Lower lobe of right lung (tissue), 2 donors: ENCODE measurements at regions not wholly inside any gene's neighbourhood (a gene's known extent, or its start where the extent isn't known, plus 50 kb on each side); places are given as distances from the start of the nearest gene placed in this dataset.

Experiments
- ATAC-seq, 2 donors: fragments of 200-7000 bp; cut with Tn5 transposase; one replicate each; pipeline ENCODE4 v1.9.1; 2020 to 2022; ENCODE audit warnings: mild to moderate bottlenecking in 2 of 2, moderate library complexity in 2 of 2
- DNase-seq: peaks from one replicate; pipeline ENCODE4 v3.0.0-alpha.2; 2020
- H3K27ac ChIP-seq: fragments of 200-600 bp; one replicate; pipeline ENCODE4 v1.8.0; 2022
- H3K27me3 ChIP-seq: fragments of 200-600 bp; one replicate; pipeline ENCODE4 v1.8.0; 2022; ENCODE audit warnings: low read depth
- H3K36me3 ChIP-seq: fragments of 200-600 bp; one replicate; pipeline ENCODE4 v1.8.0; 2022; ENCODE audit warnings: mild to moderate bottlenecking
- H3K4me1 ChIP-seq: fragments of 200-600 bp; one replicate; pipeline ENCODE4 v1.8.0; 2022
- H3K4me3 ChIP-seq: fragments of 200-600 bp; one replicate; pipeline ENCODE4 v1.8.0; 2022; ENCODE audit warnings: mild to moderate bottlenecking
- H3K9me3 ChIP-seq: fragments of 200-600 bp; one replicate; pipeline ENCODE4 v1.8.0; 2022
- CTCF ChIP-seq: fragments of 200-600 bp; IDR thresholded peaks from one replicate; pipeline ENCODE4 v1.8.0; 2022; ENCODE audit warnings: antibody characterized with exemption, mild to moderate bottlenecking
- intact Hi-C: fragments of 100-400 bp; cut with DNase I; formaldehyde crosslinking; loops from one replicate; pipeline ENCODE4 v1.11.0; 2022
- donor health status: DM: no; HTN: yes; CAD: no; lungs with severe emphysema.

- Histone ChIP-seq H3K4me3 (no peak overlapping the region), H3K27me3 (peaks cover 15% of the 10 kb centered on the region), H3K36me3 (no peaks in the 10 kb centered on the region), H3K9me3 (peaks cover 4% of the 10 kb centered on the region), H3K27ac (no peak overlapping the region), H3K4me1 (peaks cover 5% of the 10 kb centered on the region)
- DNase-seq (no peak), ATAC-seq (no peak)
- no peak for TF ChIP-seq CTCF
- intact Hi-C loops: no loop called here
Observed at GRCh38 chr7:18081617-18082016, 54.0 kb upstream of the PRPS1L1 start.

- Histone ChIP-seq H3K9me3 (peaks cover 4% of the 10 kb centered on the region), H3K4me3 (no peak overlapping the region), H3K4me1 (peaks cover 5% of the 10 kb centered on the region), H3K36me3 (no peaks in the 10 kb centered on the region), H3K27ac (no peak overlapping the region), H3K27me3 (peaks cover 18% of the 10 kb centered on the region)
- no peak for DNase-seq
- TF ChIP-seq CTCF: no peak
- intact Hi-C loops: no loop called here
- no peak for ATAC-seq
Observed at GRCh38 chr7:18082169-18082568, 54.5 kb upstream of the PRPS1L1 start.

GRCh38 chr7:18086165-18087025, 58.7 kb upstream of the PRPS1L1 start:
- ATAC-seq: peak; percentile 68 to 70
- DNase-seq: peak; percentile 50

GRCh38 chr7:18087026-18087686, 59.5 kb upstream of the PRPS1L1 start:
- no peak overlapping the region for H3K27ac ChIP-seq
- DNase-seq (peak; percentile 45), ATAC-seq (peak in 1 of 2 donors; percentile 25)
- intact Hi-C loops: no loop called here
- no peak for TF ChIP-seq CTCF
- H3K9me3 ChIP-seq: no peaks in the 10 kb centered on the region
- H3K4me3 ChIP-seq: peak overlapping the region; percentile 66
- no peaks in the 10 kb centered on the region for H3K36me3 ChIP-seq
- H3K27me3 ChIP-seq: peaks cover 19% of the 10 kb centered on the region
- peaks cover 5% of the 10 kb centered on the region for H3K4me1 ChIP-seq

More at GRCh38 chr7:18086165-18087025, 58.7 kb upstream of the PRPS1L1 start:
- peaks cover 3% of the 10 kb centered on the region for H3K9me3 ChIP-seq
- peak; percentile 25 for TF ChIP-seq CTCF
- H3K4me3 ChIP-seq: peak overlapping the region; percentile 66
- intact Hi-C loops: no loop called here
- peaks cover 5% of the 10 kb centered on the region for H3K4me1 ChIP-seq
- H3K27ac ChIP-seq: no peak overlapping the region
- no peaks in the 10 kb centered on the region for H3K36me3 ChIP-seq
- peaks cover 19% of the 10 kb centered on the region for H3K27me3 ChIP-seq

- Histone ChIP-seq H3K27ac (no peak overlapping the region), H3K4me1 (peaks cover 5% of the 10 kb centered on the region), H3K4me3 (no peak overlapping the region), H3K27me3 (peaks cover 19% of the 10 kb centered on the region), H3K9me3 (no peaks in the 10 kb centered on the region), H3K36me3 (no peaks in the 10 kb centered on the region)
- ATAC-seq (no peak), DNase-seq (no peak)
- TF ChIP-seq CTCF: no peak
- intact Hi-C loops: no loop called here
Observed at GRCh38 chr7:18087687-18088078, 60.0 kb upstream of the PRPS1L1 start.
